Heart right ventricle (tissue), 16 donors: ENCODE measurements at regions not wholly inside any gene's neighbourhood (a gene's known extent, or its start where the extent isn't known, plus 50 kb on each side); places are given as distances from the start of the nearest gene placed in this dataset.

Experiments
- ATAC-seq, 8 donors: fragments of 200-7000 bp; cut with Tn5 transposase; one replicate each; pipeline ENCODE4 v1.9.1; 2020; ENCODE audit warnings: mild to moderate bottlenecking in 8 of 8, moderate library complexity in 8 of 8, moderate number of reproducible peaks in 1 of 8
- DNase-seq, 2 donors: peaks; one replicate each; pipeline ENCODE4 v3.0.0-alpha.2; 2020
- H3K27ac ChIP-seq, 10 donors: fragments of 200-600 bp; sonication (generic) in 2 of 10; one replicate each; pipeline versions ENCODE4 v1.5.0 to v1.8.0; 2020 to 2022; ENCODE audit warnings: mild to moderate bottlenecking in 3 of 10
- H3K27me3 ChIP-seq, 7 donors: fragments of 200-600 bp; one replicate each; pipeline ENCODE4 v1.8.0; 2021 to 2022; ENCODE audit warnings: mild to moderate bottlenecking in 2 of 7
- H3K36me3 ChIP-seq, 9 donors: fragments of 200-600 bp; sonication (generic) in 1 of 9; one replicate each; pipeline versions ENCODE4 v1.5.0 to v1.8.0; 2020 to 2022; ENCODE audit warnings: mild to moderate bottlenecking in 2 of 9
- H3K4me1 ChIP-seq, 9 donors: fragments of 200-600 bp; sonication (generic) in 1 of 9; one replicate each; pipeline versions ENCODE4 v1.5.0 to v1.8.0; 2020 to 2022; ENCODE audit warnings: mild to moderate bottlenecking in 4 of 9
- H3K4me3 ChIP-seq, 10 donors: fragments of 200-600 bp; sonication (generic) in 2 of 10; one replicate each; pipeline versions ENCODE4 v1.5.0 to v1.8.0; 2020 to 2022; ENCODE audit warnings: mild to moderate bottlenecking in 7 of 10, moderate library complexity in 2 of 10
- H3K9me3 ChIP-seq, 11 donors: fragments of 200-600 bp in 10 of 11; sonication (generic) in 2 of 11; one replicate each; pipeline versions ENCODE4 v1.5.0 to v1.8.0; 2013 to 2022; ENCODE audit warnings: mild to moderate bottlenecking in 2 of 11, control low read depth in 1 of 11, moderate library complexity in 1 of 11
- WGBS, 2 donors: extraction: QIAGEN DNeasy Blood & Tissue Kit; methylation state at CpG; one replicate each; pipeline ENCODE4 v1.1.7; 2013; ENCODE audit warnings: inconsistent platforms in 1 of 2; 5-methylcytosine and 5-hydroxymethylcytosine counted together
- intact Hi-C, 10 donors: fragments of 100-400 bp; cut with DNase I; formaldehyde crosslinking; loops; one replicate each; pipeline versions ENCODE4 v1.11.1 to v1.14.2; 2022
- TF ChIP-seq, protein P1 (sequence below), 9 donors: fragments of 200-600 bp; sonication (generic) in 2 of 9; IDR thresholded peaks; one replicate each; pipeline versions ENCODE4 v1.5.0 to v1.8.0; 2021 to 2022; ENCODE audit warnings: antibody characterized with exemption in 9 of 9, mild to moderate bottlenecking in 5 of 9, moderate library complexity in 1 of 9
- donor health status: Arrhythmogenic right ventricular cardiomyopathy.
- donor health status: ischemic (EF 13 %, LVEDD 7.1; RV severe dilation, severe dysfunction).
- donor health status: healthy with polysubstance abuse.
- donor health status: DM: no; HTN: yes; CAD: no.
- donor health status: DM: no; HTN: no; CAD: no.
- donor health status: ischemic (EF 25% LVEDD 6.9; RV normal size, moderate dysfunction).
- donor health status: ischemic (EF 25% LVEDD 5.7; RV mildly dilated, moderate dysfunction).
- donor health status: healthy.
- donor health status: DM: yes; HTN: yes; CAD: no.
- donor health status: Ischemic cardiomyopathy.
- donor health status: ischemic (EF 35%, LVEDD 5.7; RV mildly dilated, moderate dysfunction).
- donor health status: nonischemic (EF 11% LVEDD 7.7; RV severe dilation, severe dysfunction).
- donor health status: DM: yes; HTN: yes; CAD: no.
- donor health status: PGD.
- donor health status: ischemic (EF 29% LVEDD 5.4; RV normal size, mild dysfunction).
- donor health status: nonischemic (EF 23%, LVEDD 6.1; RV moderate dilation, normal function).

GRCh38 chr1:234537236-234537635 lies 58.3 kb upstream of the TARBP1 start:
- Histone ChIP-seq H3K4me3 (no peak overlapping the region), H3K4me1 (peaks cover 50 to 99% (median 86%) of the 10 kb centered on the region in 9 donors), H3K27ac (peak overlapping the region; percentile 94 to 99 (median 98)), H3K36me3 (no peaks in the 10 kb centered on the region), H3K9me3 (no peaks in the 10 kb centered on the region), H3K27me3 (no peaks in the 10 kb centered on the region)
- TF ChIP-seq, protein P1, sequence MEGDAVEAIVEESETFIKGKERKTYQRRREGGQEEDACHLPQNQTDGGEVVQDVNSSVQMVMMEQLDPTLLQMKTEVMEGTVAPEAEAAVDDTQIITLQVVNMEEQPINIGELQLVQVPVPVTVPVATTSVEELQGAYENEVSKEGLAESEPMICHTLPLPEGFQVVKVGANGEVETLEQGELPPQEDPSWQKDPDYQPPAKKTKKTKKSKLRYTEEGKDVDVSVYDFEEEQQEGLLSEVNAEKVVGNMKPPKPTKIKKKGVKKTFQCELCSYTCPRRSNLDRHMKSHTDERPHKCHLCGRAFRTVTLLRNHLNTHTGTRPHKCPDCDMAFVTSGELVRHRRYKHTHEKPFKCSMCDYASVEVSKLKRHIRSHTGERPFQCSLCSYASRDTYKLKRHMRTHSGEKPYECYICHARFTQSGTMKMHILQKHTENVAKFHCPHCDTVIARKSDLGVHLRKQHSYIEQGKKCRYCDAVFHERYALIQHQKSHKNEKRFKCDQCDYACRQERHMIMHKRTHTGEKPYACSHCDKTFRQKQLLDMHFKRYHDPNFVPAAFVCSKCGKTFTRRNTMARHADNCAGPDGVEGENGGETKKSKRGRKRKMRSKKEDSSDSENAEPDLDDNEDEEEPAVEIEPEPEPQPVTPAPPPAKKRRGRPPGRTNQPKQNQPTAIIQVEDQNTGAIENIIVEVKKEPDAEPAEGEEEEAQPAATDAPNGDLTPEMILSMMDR (IDR thresholded peaks at IDR 0.05), result no peak
- no peak for DNase-seq
- intact Hi-C loops, result loop anchor here in 6 of 10 donors (5.0 to 10.0 kb wide), 9 partner anchors 40 to 460 kb away; no protein-coding TSS in a partner anchor
- ATAC-seq, result no peak
- 57 to 65% methylated on average over 5 of the region's 5 CpGs for WGBS, 2 donors

GRCh38 chr1:234536741-234537140 lies 57.8 kb upstream of the TARBP1 start:
- Histone ChIP-seq H3K4me3 (no peak overlapping the region), H3K9me3 (no peaks in the 10 kb centered on the region), H3K36me3 (no peaks in the 10 kb centered on the region), H3K4me1 (peaks cover 50 to 100% (median 86%) of the 10 kb centered on the region in 9 donors), H3K27me3 (no peaks in the 10 kb centered on the region), H3K27ac (peak overlapping the region; percentile 94 to 99 (median 98))
- DNase-seq, result no peak
- intact Hi-C loops, result loop anchor here in 6 of 10 donors (5.0 to 10.0 kb wide), 9 partner anchors 39 to 461 kb away; no protein-coding TSS in a partner anchor
- TF ChIP-seq, protein P1 (IDR thresholded peaks at IDR 0.05), result no peak
- 33 to 43% methylated on average over 12 of the region's 12 CpGs for WGBS, 2 donors
- no peak for ATAC-seq

DNA sequence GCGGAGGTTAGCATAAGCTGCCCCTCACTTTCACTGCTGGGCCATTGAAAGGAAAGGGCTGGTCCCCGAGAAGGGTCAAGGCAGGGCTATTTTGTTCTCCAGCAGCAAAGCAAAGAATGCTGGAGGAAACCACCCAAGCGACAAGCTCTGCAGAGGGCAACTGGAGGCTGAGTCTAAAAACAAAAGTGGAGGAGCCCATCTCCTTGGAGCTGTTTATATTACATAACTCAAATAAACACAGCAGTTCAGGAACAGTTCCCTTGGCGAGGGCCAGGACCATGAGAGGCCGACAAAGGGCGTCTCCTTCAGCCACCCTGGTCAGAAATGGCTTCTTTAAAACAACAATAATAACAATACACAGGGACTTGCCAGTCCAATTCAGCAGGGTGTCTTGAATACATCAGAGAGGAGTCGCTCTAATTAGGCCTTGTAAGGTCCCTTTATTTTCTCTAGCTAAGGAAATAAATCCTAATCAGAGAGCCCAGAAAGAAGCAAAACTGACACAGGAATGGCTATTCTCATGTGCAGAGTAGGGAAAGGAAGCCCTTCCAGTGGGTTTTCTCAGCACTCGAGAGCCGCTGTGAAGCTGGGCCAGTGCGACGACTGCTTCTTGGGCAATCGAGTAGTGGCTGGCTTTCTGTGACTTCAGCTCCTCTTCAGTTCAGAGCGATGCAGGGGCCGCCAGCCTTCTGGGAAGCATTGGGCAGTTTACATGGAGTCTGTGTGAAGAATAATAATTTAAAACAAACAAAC lies 57.0 kb upstream of the TARBP1 start:
- H3K4me3 ChIP-seq, result no peak overlapping the region
- peak; percentile 65 to 84 for DNase-seq

DNA sequence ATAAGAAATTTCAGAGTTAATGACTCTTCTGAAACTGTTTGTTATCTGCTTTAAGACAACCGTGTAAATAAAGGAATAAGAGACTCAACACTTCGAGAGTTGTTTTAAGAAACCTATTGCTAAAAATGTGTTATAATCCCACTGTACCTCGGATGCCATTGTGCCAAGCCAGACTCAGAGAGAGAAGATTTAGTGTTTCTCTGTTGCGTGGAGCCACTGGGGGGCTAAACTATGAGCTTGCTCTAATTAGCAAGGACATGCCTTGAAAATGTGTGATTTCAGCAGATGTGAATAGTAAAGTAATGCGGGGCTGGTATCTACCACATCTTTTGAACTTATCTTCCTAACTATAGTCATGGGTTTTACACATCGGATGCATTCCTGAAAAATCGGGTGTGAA lies 56.2 kb upstream of the TARBP1 start:
- Histone ChIP-seq H3K36me3 (no peaks in the 10 kb centered on the region), H3K27me3 (no peaks in the 10 kb centered on the region), H3K4me3 (no peak overlapping the region), H3K4me1 (peaks cover 55 to 100% (median 96%) of the 10 kb centered on the region in 9 donors), H3K27ac (peak overlapping the region; percentile 94 to 99 (median 98)), H3K9me3 (no peaks in the 10 kb centered on the region)
- DNase-seq (no peak), ATAC-seq (no peak)
- TF ChIP-seq, protein P1 (IDR thresholded peaks at IDR 0.05), result no peak
- WGBS, 2 donors, result 61 to 67% methylated on average over 7 of the region's 7 CpGs
- intact Hi-C loops, result loop anchor here in 8 of 10 donors (2.0 to 10.0 kb wide), 13 partner anchors 38 to 462 kb away; no protein-coding TSS in a partner anchor

More for the DNA sequence above, 57.0 kb upstream of the TARBP1 start:
- Histone ChIP-seq H3K9me3 (no peaks in the 10 kb centered on the region), H3K4me1 (peaks cover 54 to 100% (median 91%) of the 10 kb centered on the region in 9 donors), H3K27ac (peak overlapping the region; percentile 94 to 99 (median 98)), H3K36me3 (no peaks in the 10 kb centered on the region), H3K27me3 (no peaks in the 10 kb centered on the region)
- ATAC-seq, result peak; percentile 36 to 66 (median 49)
- TF ChIP-seq, protein P1 (IDR thresholded peaks at IDR 0.05), result peak in 3 of 9 donors; percentile 9 to 17 (median 16)
- intact Hi-C loops, result loop anchor here in 8 of 10 donors (2.0 to 10.0 kb wide), 13 partner anchors 39 to 461 kb away; no protein-coding TSS in a partner anchor
- 29 to 30% methylated on average over 14 of the region's 14 CpGs for WGBS, 2 donors
